ENCODE measurements at regions not wholly inside any gene's neighbourhood (a gene's known extent, or its start where the extent isn't known, plus 50 kb on each side); places are given as distances from the start of the nearest gene placed in this dataset.
A peak's percentile ranks its signal among the peaks of the same experiment; 100 is the strongest.

DNA sequence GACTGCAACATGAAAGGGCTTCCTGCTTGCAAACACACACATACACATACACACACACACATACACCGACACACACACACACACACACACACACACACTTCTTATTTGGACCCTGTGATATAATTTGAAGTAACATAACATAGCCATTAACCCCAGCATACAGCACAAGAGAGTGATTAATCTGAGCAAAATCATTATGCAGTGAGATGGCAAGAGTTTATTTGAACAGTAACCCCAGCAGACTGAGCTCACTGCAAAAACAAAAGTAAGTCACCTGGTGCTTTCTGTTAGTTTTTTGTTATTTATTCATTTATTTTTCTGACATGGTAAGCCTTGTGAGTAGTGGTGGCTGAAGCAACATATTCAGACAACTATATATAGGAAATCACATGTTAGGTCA is 93.7 kb downstream of the NOL4 start:
- Histone ChIP-seq H3K27me3 (ENCODE audit: control insufficient read depth, insufficient read depth, low read length) (no peaks in the 10 kb centered on the region), H3K4me2 (ENCODE audit: extremely low read depth, insufficient read depth, low read length) (no peak overlapping the region), H3K79me2 (ENCODE audit: control insufficient read depth, insufficient read depth, low read length) (no peaks in the 10 kb centered on the region), H4K20me1 (ENCODE audit: control insufficient read depth, extremely low read depth, insufficient read depth, low read length) (no peaks in the 10 kb centered on the region), H3K9me3 (ENCODE audit: control insufficient read depth, insufficient read depth, low read depth, low read length) (no peaks in the 10 kb centered on the region), H3K9ac (ENCODE audit: insufficient read depth, low read length) (no peak overlapping the region), H3K4me1 (ENCODE audit: control insufficient read depth, extremely low read depth, insufficient read depth, low read length) (no peaks in the 10 kb centered on the region), H3K36me3 (ENCODE audit: control insufficient read depth, insufficient read depth, low read length) (no peaks in the 10 kb centered on the region), H3K4me3 (replicated peaks in 1 of 4; ENCODE audit: control extremely low read depth in 1 of 4, insufficient read depth in 1 of 4, low read depth in 3 of 4, low read length in 4 of 4) (no peak overlapping the region), H2AFZ (ENCODE audit: low read length) (no peak overlapping the region), H3K27ac (ENCODE audit: insufficient read depth, low read length) (no peak overlapping the region)
- TF ChIP-seq, protein P1, sequence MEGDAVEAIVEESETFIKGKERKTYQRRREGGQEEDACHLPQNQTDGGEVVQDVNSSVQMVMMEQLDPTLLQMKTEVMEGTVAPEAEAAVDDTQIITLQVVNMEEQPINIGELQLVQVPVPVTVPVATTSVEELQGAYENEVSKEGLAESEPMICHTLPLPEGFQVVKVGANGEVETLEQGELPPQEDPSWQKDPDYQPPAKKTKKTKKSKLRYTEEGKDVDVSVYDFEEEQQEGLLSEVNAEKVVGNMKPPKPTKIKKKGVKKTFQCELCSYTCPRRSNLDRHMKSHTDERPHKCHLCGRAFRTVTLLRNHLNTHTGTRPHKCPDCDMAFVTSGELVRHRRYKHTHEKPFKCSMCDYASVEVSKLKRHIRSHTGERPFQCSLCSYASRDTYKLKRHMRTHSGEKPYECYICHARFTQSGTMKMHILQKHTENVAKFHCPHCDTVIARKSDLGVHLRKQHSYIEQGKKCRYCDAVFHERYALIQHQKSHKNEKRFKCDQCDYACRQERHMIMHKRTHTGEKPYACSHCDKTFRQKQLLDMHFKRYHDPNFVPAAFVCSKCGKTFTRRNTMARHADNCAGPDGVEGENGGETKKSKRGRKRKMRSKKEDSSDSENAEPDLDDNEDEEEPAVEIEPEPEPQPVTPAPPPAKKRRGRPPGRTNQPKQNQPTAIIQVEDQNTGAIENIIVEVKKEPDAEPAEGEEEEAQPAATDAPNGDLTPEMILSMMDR (conservative IDR thresholded peaks at IDR 0.05 in 1 of 2, IDR thresholded peaks at IDR 0.05 in 1 of 2; ENCODE audit: low read depth in 1 of 2, low read length in 2 of 2) = no peak
- DNase-seq (ENCODE audit: low read depth in 2 of 2) = peak in 1 of 2 donors; percentile 4

DNA sequence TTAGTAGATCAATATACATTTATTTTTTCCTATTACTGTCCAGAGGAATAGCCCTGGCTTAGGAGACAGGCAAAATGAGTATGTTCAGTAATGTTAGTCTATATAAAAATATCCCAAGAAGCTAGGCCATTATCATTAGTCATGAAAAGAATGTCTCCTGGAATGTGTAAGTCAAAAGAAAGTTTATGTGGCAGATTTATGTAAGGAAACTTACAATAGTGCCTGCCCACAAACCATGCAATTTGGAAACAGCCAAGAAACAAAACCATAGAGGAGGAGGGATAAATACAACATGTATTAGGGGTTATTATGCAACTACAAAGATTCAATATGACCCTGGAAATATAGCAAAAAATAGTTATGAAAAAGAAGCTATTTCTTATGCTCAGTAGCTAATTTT is 96.3 kb downstream of the NOL4 start:
- TF ChIP-seq EZH2 (IDR thresholded peaks at IDR 0.05; ENCODE audit: low read length, missing control alignments) = no peak
- TF ChIP-seq, protein P1 (conservative IDR thresholded peaks at IDR 0.05 in 1 of 2, IDR thresholded peaks at IDR 0.05 in 1 of 2; ENCODE audit: low read depth in 1 of 2, low read length in 2 of 2) = no peak
- no peak overlapping the region for H3K4me3 ChIP-seq (replicated peaks in 1 of 4; ENCODE audit: control extremely low read depth in 1 of 4, insufficient read depth in 1 of 4, low read depth in 3 of 4, low read length in 4 of 4)
- no peaks in the 10 kb centered on the region for H3K27me3 ChIP-seq (ENCODE audit: control insufficient read depth, insufficient read depth, low read length)
- H3K9me3 ChIP-seq (ENCODE audit: control insufficient read depth, insufficient read depth, low read depth, low read length) = no peaks in the 10 kb centered on the region
- H3K27ac ChIP-seq (ENCODE audit: insufficient read depth, low read length) = no peak overlapping the region
- peak; percentile 3 to 70 for DNase-seq (ENCODE audit: low read depth in 2 of 2)
- no peaks in the 10 kb centered on the region for H3K36me3 ChIP-seq (ENCODE audit: control insufficient read depth, insufficient read depth, low read length)
- no peaks in the 10 kb centered on the region for H3K4me1 ChIP-seq (ENCODE audit: control insufficient read depth, extremely low read depth, insufficient read depth, low read length)
- H4K20me1 ChIP-seq (ENCODE audit: control insufficient read depth, extremely low read depth, insufficient read depth, low read length) = no peaks in the 10 kb centered on the region
- H3K4me2 ChIP-seq (ENCODE audit: extremely low read depth, insufficient read depth, low read length) = no peak overlapping the region
- H3K79me2 ChIP-seq (ENCODE audit: control insufficient read depth, insufficient read depth, low read length) = no peaks in the 10 kb centered on the region
- H2AFZ ChIP-seq (ENCODE audit: low read length) = no peak overlapping the region
- no peak overlapping the region for H3K9ac ChIP-seq (ENCODE audit: insufficient read depth, low read length)

DNA sequence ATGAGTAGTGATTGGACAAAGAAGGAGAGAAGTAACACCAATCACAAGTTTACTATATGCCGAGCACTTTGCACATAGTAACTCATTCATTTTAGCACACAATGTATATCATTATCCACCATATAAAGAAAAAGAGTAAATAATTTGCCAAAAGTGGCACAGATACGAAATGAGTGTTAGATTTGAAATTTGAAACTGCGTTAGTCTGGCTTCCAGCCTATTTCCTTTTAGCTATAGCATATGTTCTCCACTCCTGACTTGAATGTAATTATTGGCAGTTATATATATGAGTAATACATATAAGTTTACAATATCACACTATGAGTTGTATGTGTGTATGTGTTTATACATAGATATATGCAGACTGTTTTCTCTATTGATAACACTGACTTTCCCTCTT is 98.6 kb downstream of the NOL4 start:
- DNase-seq (ENCODE audit: low read depth in 2 of 2) = no peak
- Histone ChIP-seq H3K36me3 (ENCODE audit: control insufficient read depth, insufficient read depth, low read length) (no peaks in the 10 kb centered on the region), H4K20me1 (ENCODE audit: control insufficient read depth, extremely low read depth, insufficient read depth, low read length) (no peaks in the 10 kb centered on the region), H3K79me2 (ENCODE audit: control insufficient read depth, insufficient read depth, low read length) (no peaks in the 10 kb centered on the region), H3K9ac (ENCODE audit: insufficient read depth, low read length) (no peak overlapping the region), H3K4me2 (ENCODE audit: extremely low read depth, insufficient read depth, low read length) (no peak overlapping the region), H3K27me3 (ENCODE audit: control insufficient read depth, insufficient read depth, low read length) (no peaks in the 10 kb centered on the region), H3K9me3 (ENCODE audit: control insufficient read depth, insufficient read depth, low read depth, low read length) (no peaks in the 10 kb centered on the region), H3K4me1 (ENCODE audit: control insufficient read depth, extremely low read depth, insufficient read depth, low read length) (no peaks in the 10 kb centered on the region), H3K4me3 (replicated peaks in 1 of 4; ENCODE audit: control extremely low read depth in 1 of 4, insufficient read depth in 1 of 4, low read depth in 3 of 4, low read length in 4 of 4) (no peak overlapping the region), H3K27ac (ENCODE audit: insufficient read depth, low read length) (no peak overlapping the region), H2AFZ (ENCODE audit: low read length) (no peak overlapping the region)
- TF ChIP-seq, protein P1 (conservative IDR thresholded peaks at IDR 0.05 in 1 of 2, IDR thresholded peaks at IDR 0.05 in 1 of 2; ENCODE audit: low read depth in 1 of 2, low read length in 2 of 2) = no peak
- TF ChIP-seq EZH2 (IDR thresholded peaks at IDR 0.05; ENCODE audit: low read length, missing control alignments) = no peak
